Stimulated activated CD4-positive, alpha-beta T cell treated with anti-CD3 and anti-CD28 coated beads, Interleukin-12 subunit alpha, Interleukin-12 subunit beta, amount 100 ng/mL, for 4 hours (primary cell): ENCODE measurements at regions not wholly inside any gene's neighbourhood (a gene's known extent, or its start where the extent isn't known, plus 50 kb on each side); places are given as distances from the start of the nearest gene placed in this dataset.
A peak's percentile ranks its signal among the peaks of the same experiment; 100 is the strongest.
"Not testable (repeated sequence)": the region's sequence is repeated elsewhere in the genome, so short reads cannot be mapped to it uniquely, and the experiment has no call there.

ENCODE experiments used
- DNase-seq: peaks from one replicate; pipeline ENCODE4 v3.0.0-alpha.2; 2020

GRCh38 chr12:92987362-92987761, 58.3 kb upstream of the EEA1 start:
- no peak for DNase-seq

DNA sequence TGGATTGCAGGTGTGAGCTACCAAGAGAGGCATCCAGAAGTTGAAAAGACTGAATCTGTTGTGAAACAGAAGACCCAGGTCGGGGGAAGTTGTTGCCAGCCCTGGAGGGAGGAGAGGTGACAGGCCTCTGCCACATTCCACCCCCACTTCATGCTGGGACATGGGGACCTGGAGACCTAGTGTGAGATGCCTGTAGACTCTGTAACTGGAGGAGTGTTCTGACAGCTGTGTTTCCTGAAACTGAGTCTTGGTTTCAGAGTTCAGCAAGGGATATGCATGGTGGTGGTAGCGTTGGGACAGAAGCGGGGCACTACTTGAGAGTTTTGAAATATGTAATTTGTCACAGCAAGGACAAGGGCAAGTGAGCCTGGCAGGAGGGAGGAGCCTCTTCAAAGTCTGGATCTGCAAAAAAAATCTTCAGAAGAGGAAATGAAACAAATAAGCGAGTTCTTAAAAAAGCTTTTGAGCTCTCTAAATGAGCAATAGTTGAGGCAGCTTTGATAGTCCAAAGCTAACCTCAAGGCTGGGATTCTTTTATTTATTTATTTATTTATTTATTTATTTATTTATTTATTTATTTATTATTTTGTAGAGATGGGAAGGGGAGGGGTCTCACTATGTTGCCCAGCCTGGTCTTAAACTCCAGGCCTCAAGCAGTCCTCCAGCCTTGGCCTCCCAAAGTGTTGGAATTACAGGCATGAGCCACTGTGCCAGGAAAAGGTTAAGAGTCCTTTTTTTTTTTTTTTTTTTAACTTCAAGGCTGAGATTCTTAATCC, 58.9 kb upstream of the EEA1 start:
- DNase-seq = peak; percentile 18

- DNase-seq = no peak
These were observed 59.6 kb upstream of the EEA1 start for GRCh38 chr12:92988622-92989130.

DNA sequence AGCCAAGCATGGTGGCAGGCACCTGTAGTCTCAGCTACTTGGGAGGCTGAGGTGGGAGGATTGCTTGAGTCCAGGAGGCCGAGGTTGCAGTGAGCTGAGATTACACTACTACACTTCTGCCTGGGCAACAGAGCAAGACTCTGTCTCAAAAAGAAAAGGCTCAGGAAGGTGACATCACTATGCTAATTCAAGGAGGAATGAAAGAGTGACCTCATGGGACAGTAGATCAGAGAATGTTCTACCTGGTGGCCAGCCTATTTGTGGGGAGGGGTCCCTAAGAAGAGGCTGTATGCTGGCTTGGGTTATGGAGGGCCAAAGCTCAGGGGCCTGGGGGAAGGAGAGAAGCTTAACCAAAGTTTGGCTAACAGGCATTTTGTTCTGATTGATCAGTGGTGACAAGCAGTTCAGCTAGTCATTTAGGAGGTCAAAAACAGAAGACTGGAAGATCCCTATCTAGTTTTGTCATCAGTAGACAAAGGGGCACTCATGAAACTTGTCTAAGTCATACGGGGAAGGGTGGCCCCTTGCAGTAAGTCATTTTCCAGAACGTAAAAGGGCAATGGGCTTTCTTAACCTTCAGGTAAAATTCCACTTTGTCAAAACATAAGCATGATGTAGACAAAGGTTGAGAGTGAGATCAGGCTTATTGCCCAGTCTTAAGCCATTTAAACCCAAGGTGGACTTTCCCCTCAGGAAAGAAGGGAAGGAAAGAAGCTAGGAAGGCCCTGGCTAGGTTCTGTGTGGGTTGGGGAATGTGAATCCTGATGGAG, 60.8 kb upstream of the EEA1 start:
- no peak for DNase-seq

DNA sequence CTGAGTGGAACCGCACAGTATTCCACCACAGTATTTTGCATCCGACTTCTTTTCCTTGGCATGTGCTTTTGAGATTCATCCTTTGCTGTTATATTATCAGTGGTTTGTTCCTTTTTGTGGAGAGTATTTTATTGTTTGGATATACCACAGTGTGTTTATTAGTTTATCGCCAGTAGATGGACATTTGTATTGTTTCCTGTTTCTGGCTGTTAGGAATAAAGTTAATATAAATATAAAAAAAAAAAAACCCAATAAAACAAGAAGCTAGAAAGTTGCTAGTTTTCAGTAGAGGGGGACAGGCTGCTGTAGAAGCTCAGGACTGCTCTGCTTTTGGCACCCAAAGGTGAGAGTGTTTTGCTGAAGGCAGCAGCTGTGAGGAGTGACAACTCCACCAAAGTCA, 62.0 kb upstream of the EEA1 start:
- DNase-seq = no peak

DNA sequence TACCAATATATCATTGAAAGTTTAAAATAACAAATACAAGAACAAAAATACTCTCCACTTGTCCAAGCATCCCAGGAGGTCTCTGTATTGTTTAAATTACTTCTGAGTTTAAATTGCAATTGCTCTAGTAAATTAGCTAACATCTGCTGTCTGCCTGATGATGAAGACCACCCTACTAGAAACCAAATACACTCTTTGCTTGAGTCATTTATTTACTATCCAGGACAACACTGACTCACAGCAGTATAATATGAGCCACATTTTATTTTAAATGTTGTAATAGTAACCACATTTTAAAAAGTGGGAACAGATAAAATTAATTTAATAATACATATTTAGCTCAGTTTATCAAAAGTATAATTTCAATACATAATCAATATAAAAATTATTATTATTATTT, 62.9 kb upstream of the EEA1 start:
- no peak for DNase-seq

GRCh38 chr12:92993259-92993658, 64.2 kb upstream of the EEA1 start:
- no peak for DNase-seq

- DNase-seq = no peak
These were observed 66.3 kb upstream of the EEA1 start for GRCh38 chr12:92995258-92995903.

DNA sequence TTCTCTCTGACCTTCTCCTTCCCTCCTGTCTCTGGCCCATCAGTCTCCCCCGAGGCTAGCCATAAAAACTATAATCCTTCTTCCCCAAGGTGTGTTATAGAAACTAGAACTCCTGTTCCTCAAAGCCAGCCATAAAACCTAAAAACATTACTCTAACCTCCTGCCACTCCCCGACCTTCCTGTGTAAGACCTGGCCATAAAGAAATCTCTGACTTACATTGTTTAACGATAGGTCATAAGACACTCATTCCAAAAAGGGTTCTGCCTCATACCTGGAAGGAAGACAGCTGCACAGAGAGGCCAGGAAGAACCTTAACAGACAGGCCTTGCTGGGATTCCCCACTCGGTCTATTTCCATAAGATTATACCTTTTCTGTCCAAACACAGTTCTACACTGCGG, 70.9 kb upstream of the EEA1 start:
- DNase-seq = no peak

GRCh38 chr12:93001407-93001806, 72.3 kb upstream of the EEA1 start:
- DNase-seq = no peak

DNA sequence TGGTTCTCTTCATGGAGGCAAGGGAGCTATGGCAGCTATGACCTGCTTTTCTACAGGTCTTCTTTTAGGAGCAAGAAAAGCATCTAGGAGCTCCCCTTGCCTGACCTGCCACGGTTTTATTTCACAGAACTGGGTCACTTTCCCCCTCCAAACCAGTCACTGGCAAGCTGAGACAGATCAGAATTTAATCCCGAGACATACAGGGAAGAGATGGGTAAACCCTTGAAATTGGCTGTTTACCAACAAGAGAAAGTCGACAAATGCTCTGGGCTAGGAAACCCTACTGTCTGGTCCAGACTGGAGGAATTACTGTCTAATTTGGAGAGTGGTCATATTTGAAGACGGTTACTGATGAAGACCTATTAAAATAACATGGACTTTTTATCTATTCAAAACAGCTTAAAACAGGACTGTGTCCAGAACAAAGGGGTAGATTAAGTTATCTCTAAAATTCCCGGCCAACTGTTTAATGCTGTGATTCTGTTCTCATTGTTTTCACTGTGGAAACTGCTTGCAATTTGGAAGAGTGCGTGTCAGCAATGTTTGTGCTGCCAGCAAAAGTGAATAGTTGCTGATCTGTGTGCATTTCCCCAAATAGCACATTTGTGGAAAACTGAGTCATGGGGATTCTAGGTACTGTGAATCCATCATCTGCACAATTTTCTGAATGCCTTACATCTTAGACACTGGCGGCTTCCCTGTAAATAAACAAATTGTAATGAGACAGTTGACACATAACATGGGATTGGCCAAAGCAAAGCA, 73.4 kb upstream of the EEA1 start:
- DNase-seq = no peak

DNA sequence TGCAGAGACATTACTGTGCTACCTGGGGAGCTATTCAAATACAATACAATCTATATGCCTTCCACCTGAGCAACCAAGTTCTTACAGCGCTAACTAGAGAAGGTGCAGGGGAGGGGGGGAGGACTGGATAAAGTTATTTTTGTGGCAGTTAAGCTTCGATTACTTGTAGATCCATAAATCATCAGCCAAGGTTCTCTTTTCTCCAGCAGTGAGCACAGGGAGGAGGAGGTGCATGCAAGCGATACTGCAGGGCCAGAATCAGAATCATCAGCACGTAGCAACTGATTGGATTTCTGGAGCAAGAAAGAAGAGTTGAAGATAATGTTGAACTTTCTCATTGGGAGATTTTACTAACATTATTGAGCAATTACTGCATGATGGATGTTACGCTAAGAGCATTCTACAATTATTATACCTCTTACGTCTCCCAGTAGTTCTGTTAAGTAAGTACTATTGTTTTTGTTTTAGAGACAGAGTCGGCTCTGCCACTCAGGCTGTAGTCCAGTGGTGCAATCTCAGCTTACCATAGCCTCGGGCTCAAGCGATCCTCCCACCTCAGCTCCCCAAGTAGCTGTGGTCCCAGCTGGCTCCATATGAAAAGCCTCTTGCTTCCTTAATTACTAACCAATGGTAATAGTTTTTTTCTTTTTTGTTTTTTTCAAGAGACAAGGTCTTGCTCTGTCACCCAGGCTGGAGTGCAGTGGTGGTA, 74.6 kb upstream of the EEA1 start:
- no peak for DNase-seq

- DNase-seq = no peak
These were observed 76.9 kb upstream of the EEA1 start for GRCh38 chr12:93005928-93006392.

- DNase-seq = no peak
These were observed 77.5 kb upstream of the EEA1 start for GRCh38 chr12:93006471-93007208.

- no peak for DNase-seq
These were observed 78.4 kb upstream of the EEA1 start for GRCh38 chr12:93007544-93007943.

DNA sequence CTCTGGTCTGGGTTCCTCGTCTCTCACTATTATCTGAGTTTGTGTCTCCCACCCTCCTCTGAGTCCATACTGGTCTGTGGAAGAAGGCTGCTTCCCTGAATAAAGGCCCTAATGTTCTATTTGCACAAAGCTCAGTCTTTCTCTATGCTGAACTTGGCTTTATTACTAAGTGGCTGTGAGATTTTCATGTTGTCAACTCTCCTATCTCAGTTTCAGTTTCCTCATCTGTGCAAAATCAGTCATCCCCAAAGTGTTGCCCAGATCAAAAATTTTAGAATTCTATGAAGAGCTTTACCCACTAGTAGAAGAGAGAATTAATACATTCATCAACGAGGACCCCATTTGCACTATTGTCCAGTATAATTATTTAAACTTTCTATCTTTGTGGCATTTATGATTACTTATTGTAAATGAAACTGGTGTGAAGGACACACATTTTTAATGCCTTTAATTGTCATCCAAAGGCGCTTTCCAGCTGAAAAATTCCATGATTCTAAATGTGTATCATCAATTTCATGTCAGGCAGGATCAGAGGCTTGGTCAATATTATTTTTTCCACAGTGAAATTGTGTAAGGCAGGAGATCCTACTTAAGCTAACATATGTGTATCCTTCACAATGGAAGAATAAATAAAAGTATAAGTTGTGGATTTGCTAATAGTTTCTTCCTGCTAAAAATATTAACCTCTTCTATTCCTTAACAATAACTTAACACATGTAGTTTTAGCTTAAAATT, 79.1 kb upstream of the EEA1 start:
- no peak for DNase-seq

DNA sequence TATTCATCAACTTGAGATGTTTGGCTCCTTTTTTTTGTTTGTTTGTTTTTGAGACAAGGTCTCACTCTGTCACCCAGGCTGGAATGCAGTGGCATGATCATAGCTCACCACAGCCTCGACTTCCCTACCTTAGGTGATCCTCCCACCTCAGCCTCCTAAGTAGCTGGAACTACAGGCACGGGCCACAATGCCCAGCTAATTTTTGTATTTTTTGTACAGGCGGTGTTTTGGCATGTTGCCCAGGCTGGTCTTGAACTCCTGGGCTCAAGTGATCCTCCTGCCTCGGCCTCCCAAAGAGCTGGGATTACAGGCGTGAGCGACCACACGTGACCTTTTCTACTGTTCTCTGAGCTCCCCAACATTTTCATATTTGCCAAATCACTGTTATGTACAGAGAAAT, 79.8 kb upstream of the EEA1 start:
- not testable (repeated sequence) for DNase-seq

DNA sequence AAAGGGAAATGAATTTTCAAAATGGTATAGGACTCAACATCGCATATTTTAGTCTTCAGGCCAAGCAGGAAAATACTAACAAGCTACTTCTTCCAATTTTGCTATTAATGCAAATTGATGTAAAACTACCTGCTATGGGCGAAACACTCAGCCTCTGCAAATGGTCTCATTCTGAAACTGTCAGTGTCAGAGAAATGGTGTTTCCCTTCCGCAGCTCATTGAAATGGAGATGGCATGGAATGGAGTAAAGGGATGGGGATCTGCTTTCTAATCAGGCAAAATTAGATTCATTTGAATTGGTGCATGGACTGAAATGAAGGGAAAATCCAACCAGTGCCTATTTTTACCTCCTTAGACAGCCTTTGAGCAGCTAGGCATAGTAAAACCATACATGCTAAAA, 80.4 kb upstream of the EEA1 start:
- DNase-seq = no peak

GRCh38 chr12:93010461-93010860, 81.4 kb upstream of the EEA1 start:
- no peak for DNase-seq

DNA sequence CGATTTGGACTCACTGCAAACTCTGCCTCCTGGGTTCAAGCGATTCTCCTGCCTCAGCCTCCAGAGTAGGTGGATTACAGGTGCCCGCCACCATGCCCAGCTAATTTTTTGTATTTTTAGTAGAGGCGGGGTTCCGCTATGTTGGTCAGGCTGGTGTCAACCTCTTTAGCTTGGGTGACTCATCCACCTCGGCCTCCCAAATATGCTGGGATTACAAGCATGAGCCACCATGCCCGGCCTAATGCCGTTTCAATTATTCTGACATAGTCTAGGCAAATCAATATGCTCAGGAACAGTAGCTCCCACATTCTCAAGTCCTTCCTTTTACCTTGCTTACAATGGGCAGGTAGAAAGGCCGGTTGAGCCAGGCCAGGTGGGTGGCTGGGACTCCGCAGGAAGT, 82.0 kb upstream of the EEA1 start:
- no peak for DNase-seq
